Endodermal cell (in vitro differentiated cells): ENCODE measurements at regions not wholly inside any gene's neighbourhood (a gene's known extent, or its start where the extent isn't known, plus 50 kb on each side); places are given as distances from the start of the nearest gene placed in this dataset.

ENCODE experiments used
- DNase-seq: peaks from one replicate; pipeline ENCODE4 v3.0.0-alpha.2; 2017
- H3K27ac ChIP-seq: 2 replicates; pipeline ENCODE4 v1.5.1; 2013; ENCODE audit warnings: mild to moderate bottlenecking, low read depth, low read length, moderate library complexity
- H3K27me3 ChIP-seq: 2 replicates; pipeline ENCODE4 v1.6.1; 2013; ENCODE audit warnings: mild to moderate bottlenecking, low read length, moderate library complexity; ENCODE audit not compliant: insufficient read depth, control insufficient read depth, poor library complexity, severe bottlenecking
- H3K36me3 ChIP-seq: 2 replicates; pipeline ENCODE4 v1.7.0; 2013; ENCODE audit warnings: mild to moderate bottlenecking, low read length, moderate library complexity; ENCODE audit not compliant: control insufficient read depth, insufficient read depth
- H3K4me1 ChIP-seq: one replicate; pipeline ENCODE4 v1.7.0; 2013; ENCODE audit warnings: low read length; ENCODE audit not compliant: control insufficient read depth, insufficient read depth
- H3K4me3 ChIP-seq: 2 replicates; pipeline ENCODE4 v1.5.1; 2013; ENCODE audit warnings: mild to moderate bottlenecking, low read length, moderate library complexity
- H3K9ac ChIP-seq: 2 replicates; pipeline ENCODE4 v1.6.1; 2013; ENCODE audit warnings: mild to moderate bottlenecking, low read length, moderate library complexity; ENCODE audit not compliant: poor library complexity, severe bottlenecking; ENCODE audit errors: extremely low read depth
- H3K9me3 ChIP-seq: 2 replicates; pipeline ENCODE4 v1.6.1; 2013; ENCODE audit warnings: mild to moderate bottlenecking, low read length, moderate library complexity; ENCODE audit not compliant: control insufficient read depth
- H3K27ac Mint-ChIP-seq: 2 replicates; pipeline ENCODE4 v1.8.0; 2020; ENCODE audit warnings: mixed read lengths
- H3K27me3 Mint-ChIP-seq: 2 replicates; pipeline ENCODE4 v1.8.0; 2021; ENCODE audit warnings: mild to moderate bottlenecking, mixed read lengths; ENCODE audit not compliant: insufficient read depth
- H3K36me3 Mint-ChIP-seq: 2 replicates; pipeline ENCODE4 v1.8.0; 2020; ENCODE audit warnings: low read depth, mixed read lengths
- H3K4me1 Mint-ChIP-seq: 2 replicates; pipeline ENCODE4 v1.8.0; 2020; ENCODE audit warnings: mixed read lengths
- H3K4me3 Mint-ChIP-seq: 2 replicates; pipeline ENCODE4 v1.8.0; 2020; ENCODE audit warnings: mild to moderate bottlenecking, moderate library complexity, mixed read lengths
- H3K9me3 Mint-ChIP-seq: 2 replicates; pipeline ENCODE4 v1.8.0; 2020; ENCODE audit warnings: mild to moderate bottlenecking, mixed read lengths
- WGBS, 2 experiments: methylation state at CpG; one replicate each; pipeline versions ENCODE4 v1.1.5 to v1.1.7; 2013; ENCODE audit warnings: missing lambda C conversion rate in 2 of 2, mixed read lengths in 1 of 2; ENCODE audit not compliant: insufficient coverage in 1 of 2, insufficient read length in 1 of 2; 5-methylcytosine and 5-hydroxymethylcytosine counted together
- TF ChIP-seq, protein P1 (sequence below): fragments of 200-600 bp; sonication (generic); conservative IDR thresholded peaks from 2 replicates; pipeline ENCODE4 v1.5.0; 2021; ENCODE audit warnings: antibody characterized with exemption, mild to moderate bottlenecking

DNA sequence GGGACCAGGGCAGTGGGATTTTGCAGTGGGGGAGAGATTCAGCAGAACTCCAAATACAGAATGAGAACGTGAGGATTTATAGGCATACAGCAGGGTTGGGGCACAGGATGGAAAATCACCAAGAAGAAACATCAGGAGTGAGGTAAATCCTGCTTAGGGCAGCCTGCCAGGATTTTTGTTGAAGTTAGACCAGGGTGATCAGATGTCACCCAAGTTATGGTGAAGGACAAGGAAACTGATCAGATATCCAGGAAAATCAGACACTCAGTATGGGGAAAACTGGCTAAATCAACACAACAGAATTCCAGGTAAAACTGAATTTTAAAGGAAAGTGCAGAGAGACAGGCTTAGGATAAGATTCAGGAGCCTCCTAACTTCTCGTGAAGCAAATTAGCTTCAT is 682.4 kb downstream of the TMEM121 start:
- WGBS, 2 experiments = 32 to 47% methylated on average over 2 of the region's 2 CpGs
- no peak overlapping the region for H3K4me3 ChIP-seq
- H3K9me3 ChIP-seq = peaks cover 86% of the 10 kb centered on the region
- H3K27ac ChIP-seq = no peak overlapping the region
- Mint-ChIP-seq H3K27me3 (no peaks in the 10 kb centered on the region), H3K4me3 (no peak overlapping the region), H3K9me3 (peaks cover 96% of the 10 kb centered on the region), H3K36me3 (peaks cover 4% of the 10 kb centered on the region), H3K4me1 (no peaks in the 10 kb centered on the region), H3K27ac (no peak overlapping the region)
- no peaks in the 10 kb centered on the region for H3K4me1 ChIP-seq
- no peak overlapping the region for H3K9ac ChIP-seq
- TF ChIP-seq, protein P1, sequence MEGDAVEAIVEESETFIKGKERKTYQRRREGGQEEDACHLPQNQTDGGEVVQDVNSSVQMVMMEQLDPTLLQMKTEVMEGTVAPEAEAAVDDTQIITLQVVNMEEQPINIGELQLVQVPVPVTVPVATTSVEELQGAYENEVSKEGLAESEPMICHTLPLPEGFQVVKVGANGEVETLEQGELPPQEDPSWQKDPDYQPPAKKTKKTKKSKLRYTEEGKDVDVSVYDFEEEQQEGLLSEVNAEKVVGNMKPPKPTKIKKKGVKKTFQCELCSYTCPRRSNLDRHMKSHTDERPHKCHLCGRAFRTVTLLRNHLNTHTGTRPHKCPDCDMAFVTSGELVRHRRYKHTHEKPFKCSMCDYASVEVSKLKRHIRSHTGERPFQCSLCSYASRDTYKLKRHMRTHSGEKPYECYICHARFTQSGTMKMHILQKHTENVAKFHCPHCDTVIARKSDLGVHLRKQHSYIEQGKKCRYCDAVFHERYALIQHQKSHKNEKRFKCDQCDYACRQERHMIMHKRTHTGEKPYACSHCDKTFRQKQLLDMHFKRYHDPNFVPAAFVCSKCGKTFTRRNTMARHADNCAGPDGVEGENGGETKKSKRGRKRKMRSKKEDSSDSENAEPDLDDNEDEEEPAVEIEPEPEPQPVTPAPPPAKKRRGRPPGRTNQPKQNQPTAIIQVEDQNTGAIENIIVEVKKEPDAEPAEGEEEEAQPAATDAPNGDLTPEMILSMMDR = no peak
- no peak for DNase-seq
- no peaks in the 10 kb centered on the region for H3K27me3 ChIP-seq
- H3K36me3 ChIP-seq = no peaks in the 10 kb centered on the region

DNA sequence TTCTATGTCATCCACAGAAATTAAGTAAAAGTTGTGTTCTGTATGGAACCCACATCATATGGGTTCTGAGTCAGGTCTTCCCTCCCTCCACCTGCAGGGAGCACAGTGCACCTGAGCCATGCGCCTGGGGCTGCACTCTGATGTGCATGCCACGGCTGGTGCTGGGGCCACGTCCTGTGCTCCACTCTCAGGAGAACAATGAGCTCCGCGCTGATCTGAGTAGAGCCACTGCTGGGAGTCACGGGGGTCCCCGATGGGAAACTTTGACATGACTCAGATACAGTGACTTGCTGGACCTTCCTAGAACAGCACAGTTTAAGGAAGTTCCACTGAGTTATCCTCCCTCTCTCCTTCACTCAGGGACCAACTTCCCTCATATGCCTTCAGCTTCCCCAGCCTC is 683.4 kb downstream of the TMEM121 start:
- no peaks in the 10 kb centered on the region for H3K27me3 Mint-ChIP-seq
- Histone ChIP-seq H3K27me3 (no peaks in the 10 kb centered on the region), H3K9me3 (peaks cover 88% of the 10 kb centered on the region), H3K4me1 (no peaks in the 10 kb centered on the region), H3K9ac (no peak overlapping the region), H3K4me3 (no peak overlapping the region), H3K27ac (no peak overlapping the region), H3K36me3 (no peaks in the 10 kb centered on the region)
- 73 to 75% methylated on average over 7 of the region's 7 CpGs for WGBS, 2 experiments
- peaks cover 96% of the 10 kb centered on the region for H3K9me3 Mint-ChIP-seq
- TF ChIP-seq, protein P1 = no peak
- no peak for DNase-seq
- no peaks in the 10 kb centered on the region for H3K4me1 Mint-ChIP-seq
- H3K36me3 Mint-ChIP-seq = peaks cover 4% of the 10 kb centered on the region
- no peak overlapping the region for H3K27ac Mint-ChIP-seq
- no peak overlapping the region for H3K4me3 Mint-ChIP-seq

DNA sequence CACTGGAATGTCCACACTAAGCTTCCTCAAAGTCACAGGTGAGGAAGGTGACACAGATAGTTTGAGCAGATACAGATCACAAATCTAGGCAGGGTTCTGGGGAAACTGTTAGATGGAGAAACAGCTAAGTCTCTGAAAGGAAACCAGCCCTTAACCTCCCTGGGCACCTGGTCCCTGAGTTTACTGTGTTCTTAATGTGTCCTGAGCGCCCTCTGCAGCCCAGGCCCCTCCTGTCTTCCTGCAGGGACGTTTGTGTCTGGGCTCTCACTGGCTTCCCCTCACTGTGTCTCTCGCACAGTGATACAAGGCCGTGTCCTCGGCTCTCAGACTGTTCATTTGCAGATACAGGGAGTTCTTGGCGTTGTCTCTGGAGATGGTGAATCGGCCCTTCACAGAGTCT is 684.3 kb downstream of the TMEM121 start:
- peaks cover 96% of the 10 kb centered on the region for H3K9me3 Mint-ChIP-seq
- no peaks in the 10 kb centered on the region for H3K4me1 Mint-ChIP-seq
- H3K27me3 Mint-ChIP-seq = no peaks in the 10 kb centered on the region
- no peak overlapping the region for H3K4me3 ChIP-seq
- no peaks in the 10 kb centered on the region for H3K4me1 ChIP-seq
- H3K27me3 ChIP-seq = no peaks in the 10 kb centered on the region
- H3K9me3 ChIP-seq = peaks cover 88% of the 10 kb centered on the region
- H3K27ac ChIP-seq = no peak overlapping the region
- H3K36me3 Mint-ChIP-seq = no peaks in the 10 kb centered on the region
- DNase-seq = no peak
- TF ChIP-seq, protein P1 = no peak
- H3K4me3 Mint-ChIP-seq = no peak overlapping the region
- no peaks in the 10 kb centered on the region for H3K36me3 ChIP-seq
- 61 to 66% methylated on average over 4 to 7 of the region's 7 CpGs for WGBS, 2 experiments
- no peak overlapping the region for H3K27ac Mint-ChIP-seq
- no peak overlapping the region for H3K9ac ChIP-seq
